ENCODE measurements at regions not wholly inside any gene's neighbourhood (a gene's known extent, or its start where the extent isn't known, plus 50 kb on each side); places are given as distances from the start of the nearest gene placed in this dataset.

DNA sequence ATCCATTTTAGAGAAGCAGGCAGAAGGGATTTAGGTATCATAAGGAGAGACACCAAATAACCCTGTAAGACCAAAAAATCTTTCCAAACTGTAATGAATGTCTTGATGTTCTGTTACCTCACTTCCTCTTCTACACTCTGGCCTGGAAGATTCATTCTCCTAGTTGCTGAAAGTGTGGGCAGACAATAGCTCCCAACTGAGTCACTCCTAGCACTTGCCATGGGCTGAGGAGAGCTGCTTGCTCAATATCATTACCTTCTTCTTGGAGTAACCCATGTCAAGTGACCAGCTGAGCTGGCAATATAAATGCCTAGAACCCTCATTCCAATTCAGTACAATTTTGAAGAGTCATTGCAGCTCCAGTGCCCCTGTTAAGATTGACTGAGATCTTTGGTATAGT lies 1985.5 kb upstream of the CDH6 start:
- TF ChIP-seq, protein P1, sequence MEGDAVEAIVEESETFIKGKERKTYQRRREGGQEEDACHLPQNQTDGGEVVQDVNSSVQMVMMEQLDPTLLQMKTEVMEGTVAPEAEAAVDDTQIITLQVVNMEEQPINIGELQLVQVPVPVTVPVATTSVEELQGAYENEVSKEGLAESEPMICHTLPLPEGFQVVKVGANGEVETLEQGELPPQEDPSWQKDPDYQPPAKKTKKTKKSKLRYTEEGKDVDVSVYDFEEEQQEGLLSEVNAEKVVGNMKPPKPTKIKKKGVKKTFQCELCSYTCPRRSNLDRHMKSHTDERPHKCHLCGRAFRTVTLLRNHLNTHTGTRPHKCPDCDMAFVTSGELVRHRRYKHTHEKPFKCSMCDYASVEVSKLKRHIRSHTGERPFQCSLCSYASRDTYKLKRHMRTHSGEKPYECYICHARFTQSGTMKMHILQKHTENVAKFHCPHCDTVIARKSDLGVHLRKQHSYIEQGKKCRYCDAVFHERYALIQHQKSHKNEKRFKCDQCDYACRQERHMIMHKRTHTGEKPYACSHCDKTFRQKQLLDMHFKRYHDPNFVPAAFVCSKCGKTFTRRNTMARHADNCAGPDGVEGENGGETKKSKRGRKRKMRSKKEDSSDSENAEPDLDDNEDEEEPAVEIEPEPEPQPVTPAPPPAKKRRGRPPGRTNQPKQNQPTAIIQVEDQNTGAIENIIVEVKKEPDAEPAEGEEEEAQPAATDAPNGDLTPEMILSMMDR (conservative IDR thresholded peaks at IDR 0.05 in 1 of 2, IDR thresholded peaks at IDR 0.05 in 1 of 2; ENCODE audit: low read depth in 1 of 2, low read length in 2 of 2) = no peak
- no peak for TF ChIP-seq EZH2 (IDR thresholded peaks at IDR 0.05; ENCODE audit: low read length, missing control alignments)

Data from fibroblast of lung (primary cell).